Breast epithelium (tissue), 3 donors: ENCODE measurements at regions not wholly inside any gene's neighbourhood (a gene's known extent, or its start where the extent isn't known, plus 50 kb on each side); places are given as distances from the start of the nearest gene placed in this dataset.

Experiments used
- CTCF ChIP-seq, 3 donors: fragments of 450-650 bp; IDR thresholded peaks; one replicate each; pipeline ENCODE4 v1.5.1; 2016 to 2017; ENCODE audit warnings: antibody characterized with exemption in 3 of 3, mild to moderate bottlenecking in 3 of 3, moderate library complexity in 3 of 3
- POLR2A ChIP-seq: fragments of 450-650 bp; IDR thresholded peaks from one replicate; pipeline ENCODE4 v1.6.1; 2016; ENCODE audit warnings: antibody characterized with exemption, mild to moderate bottlenecking, moderate library complexity
- POLR2AphosphoS5 ChIP-seq, 3 donors: sonication (generic); formaldehyde crosslinking; IDR thresholded peaks; one replicate each; pipeline ENCODE4 v1.6.1; 2017; ENCODE audit warnings: antibody characterized with exemption in 3 of 3

DNA sequence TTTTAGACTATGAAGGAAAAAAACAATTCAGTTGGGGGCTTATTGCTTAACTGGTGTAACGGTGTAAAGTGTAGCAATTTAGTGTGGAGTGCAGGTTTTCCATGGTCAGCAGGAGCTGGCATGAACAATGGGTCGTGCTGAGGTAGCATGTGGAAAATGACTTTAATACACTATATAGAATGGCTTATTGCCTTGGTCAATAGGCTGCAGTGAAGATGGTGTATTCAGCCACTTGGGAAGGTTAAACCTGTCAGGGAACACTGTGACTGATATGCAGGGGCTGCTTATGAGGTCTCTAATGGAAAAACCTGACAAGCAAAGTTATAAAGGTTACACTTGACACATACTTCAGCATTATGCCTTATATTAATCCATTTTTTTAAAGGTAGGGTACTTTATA lies 764.7 kb upstream of the ARRDC3 start:
- TF ChIP-seq CTCF (IDR thresholded peaks at IDR 0.05) = no peak
- no peak for TF ChIP-seq POLR2AphosphoS5 (IDR thresholded peaks at IDR 0.05)
- TF ChIP-seq POLR2A = no peak
